ENCODE measurements at regions not wholly inside any gene's neighbourhood (a gene's known extent, or its start where the extent isn't known, plus 50 kb on each side); places are given as distances from the start of the nearest gene placed in this dataset.

DNA sequence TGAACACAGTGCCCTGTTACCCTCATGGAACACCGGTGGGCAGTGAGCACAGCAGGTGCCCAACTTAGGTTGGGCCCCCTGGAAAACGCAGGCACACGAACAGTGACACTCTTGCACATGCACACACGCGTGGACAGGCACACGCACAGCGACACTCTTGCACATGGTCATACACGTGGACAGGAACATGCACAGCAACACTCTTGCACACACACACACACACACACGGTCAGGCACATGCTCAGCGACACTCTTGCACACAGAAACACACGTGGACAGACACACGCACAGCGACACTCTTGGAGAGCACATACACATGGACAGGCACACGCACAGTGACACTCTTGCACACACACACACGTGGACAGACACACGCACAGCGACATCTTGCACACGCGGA, 559.4 kb upstream of the ADAMTS16 start:
- TF ChIP-seq, protein P1, sequence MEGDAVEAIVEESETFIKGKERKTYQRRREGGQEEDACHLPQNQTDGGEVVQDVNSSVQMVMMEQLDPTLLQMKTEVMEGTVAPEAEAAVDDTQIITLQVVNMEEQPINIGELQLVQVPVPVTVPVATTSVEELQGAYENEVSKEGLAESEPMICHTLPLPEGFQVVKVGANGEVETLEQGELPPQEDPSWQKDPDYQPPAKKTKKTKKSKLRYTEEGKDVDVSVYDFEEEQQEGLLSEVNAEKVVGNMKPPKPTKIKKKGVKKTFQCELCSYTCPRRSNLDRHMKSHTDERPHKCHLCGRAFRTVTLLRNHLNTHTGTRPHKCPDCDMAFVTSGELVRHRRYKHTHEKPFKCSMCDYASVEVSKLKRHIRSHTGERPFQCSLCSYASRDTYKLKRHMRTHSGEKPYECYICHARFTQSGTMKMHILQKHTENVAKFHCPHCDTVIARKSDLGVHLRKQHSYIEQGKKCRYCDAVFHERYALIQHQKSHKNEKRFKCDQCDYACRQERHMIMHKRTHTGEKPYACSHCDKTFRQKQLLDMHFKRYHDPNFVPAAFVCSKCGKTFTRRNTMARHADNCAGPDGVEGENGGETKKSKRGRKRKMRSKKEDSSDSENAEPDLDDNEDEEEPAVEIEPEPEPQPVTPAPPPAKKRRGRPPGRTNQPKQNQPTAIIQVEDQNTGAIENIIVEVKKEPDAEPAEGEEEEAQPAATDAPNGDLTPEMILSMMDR (IDR thresholded peaks at IDR 0.05), result no peak

DNA sequence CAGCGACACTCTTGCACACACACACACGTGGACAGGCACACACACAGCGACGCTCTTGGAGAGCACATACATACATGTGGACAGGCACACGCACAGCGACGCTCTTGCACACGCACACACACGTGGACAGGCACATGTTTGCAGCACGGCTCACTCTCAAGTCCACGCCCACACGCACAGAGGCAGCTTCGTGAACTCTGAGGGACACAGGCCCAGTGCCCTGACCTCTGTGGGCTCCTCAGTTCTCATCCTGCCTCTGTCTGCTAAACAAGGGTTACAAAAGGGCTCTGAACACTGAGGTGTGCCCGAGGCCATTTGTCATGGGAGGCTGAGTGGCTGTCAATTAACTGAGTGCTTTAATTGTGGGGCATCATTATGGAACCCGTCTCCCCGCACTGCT, 558.8 kb upstream of the ADAMTS16 start:
- TF ChIP-seq, protein P1 (IDR thresholded peaks at IDR 0.05), result no peak

DNA sequence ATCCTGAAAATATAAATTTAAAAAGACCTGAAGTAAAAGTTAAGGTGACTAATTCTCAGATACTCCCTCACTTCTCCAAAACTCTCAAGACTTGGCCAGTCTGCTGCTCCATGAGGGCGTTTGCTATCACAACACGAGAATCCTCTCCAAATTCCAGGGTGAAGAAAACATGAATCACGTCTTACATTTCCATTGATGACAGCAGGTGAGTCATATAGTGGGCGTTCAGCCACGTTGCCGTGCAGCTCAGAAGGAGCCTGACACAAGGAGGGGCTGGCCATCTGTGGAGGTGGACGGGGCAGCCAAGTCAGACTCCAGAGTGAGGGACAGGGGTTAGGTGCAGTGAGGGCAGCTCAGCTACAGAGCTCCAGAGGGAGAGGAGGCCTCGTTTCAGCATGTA, 555.1 kb upstream of the ADAMTS16 start:
- TF ChIP-seq, protein P1 (IDR thresholded peaks at IDR 0.05), result no peak

DNA sequence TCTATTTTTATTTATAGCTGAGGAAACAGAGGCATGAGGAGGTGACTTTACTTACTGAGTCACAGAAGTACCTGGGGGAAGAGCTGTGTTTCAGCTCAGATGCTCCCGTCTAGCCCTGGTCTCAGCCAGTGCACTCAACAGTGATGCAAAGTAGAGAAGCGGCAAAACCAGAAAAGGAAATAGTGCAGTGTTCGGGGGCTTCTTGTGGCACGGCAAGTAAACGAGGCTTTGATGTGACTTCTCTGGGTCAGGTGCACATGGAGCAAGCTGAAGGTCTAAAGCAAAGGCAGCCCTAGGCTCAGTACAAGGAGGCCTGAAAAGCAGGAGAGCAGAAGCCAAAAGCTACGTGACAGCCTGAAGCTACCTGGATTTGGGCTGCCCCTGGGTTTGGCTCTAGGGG, 526.7 kb upstream of the ADAMTS16 start:
- TF ChIP-seq, protein P1 (IDR thresholded peaks at IDR 0.05), result no peak

DNA sequence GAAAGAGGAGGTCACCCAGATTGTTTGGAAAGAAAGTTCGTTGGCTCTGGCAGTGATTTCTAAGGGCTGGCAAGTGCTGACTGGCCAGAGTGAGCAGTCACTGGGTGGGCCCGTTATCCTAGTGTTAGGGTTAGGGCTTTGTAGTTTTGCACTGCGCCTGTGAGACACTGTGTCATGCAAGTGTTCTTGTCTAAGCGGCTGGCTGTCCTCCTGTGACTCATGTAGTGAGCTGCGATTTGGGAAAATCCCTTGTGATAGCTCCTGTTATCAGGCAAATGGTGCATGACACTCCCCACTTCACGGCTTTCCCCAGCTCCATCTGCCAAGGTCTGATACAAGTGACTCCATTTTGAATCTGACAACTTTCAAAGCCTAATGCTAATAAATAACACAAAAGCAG, 526.0 kb upstream of the ADAMTS16 start:
- TF ChIP-seq, protein P1 (IDR thresholded peaks at IDR 0.05), result no peak

DNA sequence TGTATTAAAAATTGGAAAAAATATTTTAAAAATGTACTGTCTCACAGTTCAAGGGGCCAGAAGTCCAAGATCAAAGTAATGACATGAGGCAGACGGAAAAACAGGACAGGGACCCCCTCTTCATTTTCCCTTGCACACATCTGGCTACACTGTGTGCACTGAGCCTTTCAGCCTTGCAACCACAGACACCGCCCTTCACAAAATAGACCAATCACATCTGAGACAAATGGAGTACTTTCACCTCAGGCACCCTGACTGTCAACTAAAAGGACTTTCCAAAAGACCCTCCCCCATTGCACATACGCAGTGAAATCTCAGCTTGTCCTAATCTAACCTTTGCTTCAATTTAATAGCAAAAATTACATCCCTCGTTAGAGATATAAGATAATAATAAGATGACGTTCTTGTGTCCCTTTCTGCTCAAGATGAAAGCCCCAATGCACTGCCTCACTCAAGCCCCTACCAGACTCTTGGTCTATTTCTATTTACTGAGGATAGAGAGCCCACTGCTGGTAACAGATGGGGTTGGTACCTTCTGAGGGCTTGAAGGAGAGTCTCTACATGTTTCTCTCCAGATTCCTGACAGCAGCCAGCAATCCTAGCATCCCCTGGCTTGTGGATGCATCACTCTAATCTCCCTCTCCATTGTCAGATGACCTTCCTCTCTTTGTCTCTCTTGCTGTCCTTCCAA, 514.8 kb upstream of the ADAMTS16 start:
- TF ChIP-seq, protein P1 (IDR thresholded peaks at IDR 0.05), result no peak

DNA sequence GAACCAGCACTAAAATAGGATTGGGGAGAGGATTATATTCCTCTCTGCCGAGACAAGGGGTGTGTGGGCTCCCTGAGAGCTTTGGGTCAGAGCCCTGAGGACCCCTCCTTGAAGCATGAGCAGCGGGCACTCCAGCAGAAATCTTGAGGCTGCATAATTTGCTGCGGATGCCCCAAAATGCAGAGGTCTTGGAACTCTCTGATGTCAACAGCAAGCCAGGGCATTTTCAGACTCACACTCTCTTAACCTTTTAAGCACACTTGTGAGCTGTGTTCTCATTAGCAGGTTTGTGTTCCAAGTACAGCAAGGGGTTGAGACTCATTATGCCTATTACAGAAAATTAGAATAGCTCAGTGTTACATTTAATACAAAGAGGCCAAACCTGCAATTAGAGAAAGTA, 513.0 kb upstream of the ADAMTS16 start:
- TF ChIP-seq, protein P1 (IDR thresholded peaks at IDR 0.05), result no peak

DNA sequence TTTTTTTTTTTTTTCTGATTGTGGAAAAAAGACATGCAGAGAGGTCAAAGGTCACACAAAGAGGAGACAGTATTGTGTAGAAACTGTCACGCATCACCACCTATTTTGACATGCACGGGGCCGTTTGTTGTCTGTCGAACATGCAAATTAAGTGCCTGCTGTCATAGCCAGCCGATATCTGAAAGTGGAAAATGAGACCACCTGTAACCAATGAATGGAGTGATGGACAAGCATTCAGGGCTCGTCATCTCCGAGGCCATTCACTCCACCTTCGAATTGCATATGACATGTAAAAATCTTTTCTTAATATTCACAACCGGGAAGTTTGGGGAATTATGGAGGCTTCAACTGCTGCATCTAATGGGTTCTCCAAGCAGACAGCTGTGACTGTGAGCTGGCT, 512.2 kb upstream of the ADAMTS16 start:
- TF ChIP-seq, protein P1 (IDR thresholded peaks at IDR 0.05), result no peak

Measured in LNCAP (cell line).